NCI-H2227 (cell line): ENCODE measurements at regions not wholly inside any gene's neighbourhood (a gene's known extent, or its start where the extent isn't known, plus 50 kb on each side); places are given as distances from the start of the nearest gene placed in this dataset.

ENCODE experiments used
- DNase-seq: peaks from one replicate; lab custom pipeline; 2025; ENCODE audit not compliant: unreplicated experiment; lab: John Stamatoyannopoulos, UW

DNA sequence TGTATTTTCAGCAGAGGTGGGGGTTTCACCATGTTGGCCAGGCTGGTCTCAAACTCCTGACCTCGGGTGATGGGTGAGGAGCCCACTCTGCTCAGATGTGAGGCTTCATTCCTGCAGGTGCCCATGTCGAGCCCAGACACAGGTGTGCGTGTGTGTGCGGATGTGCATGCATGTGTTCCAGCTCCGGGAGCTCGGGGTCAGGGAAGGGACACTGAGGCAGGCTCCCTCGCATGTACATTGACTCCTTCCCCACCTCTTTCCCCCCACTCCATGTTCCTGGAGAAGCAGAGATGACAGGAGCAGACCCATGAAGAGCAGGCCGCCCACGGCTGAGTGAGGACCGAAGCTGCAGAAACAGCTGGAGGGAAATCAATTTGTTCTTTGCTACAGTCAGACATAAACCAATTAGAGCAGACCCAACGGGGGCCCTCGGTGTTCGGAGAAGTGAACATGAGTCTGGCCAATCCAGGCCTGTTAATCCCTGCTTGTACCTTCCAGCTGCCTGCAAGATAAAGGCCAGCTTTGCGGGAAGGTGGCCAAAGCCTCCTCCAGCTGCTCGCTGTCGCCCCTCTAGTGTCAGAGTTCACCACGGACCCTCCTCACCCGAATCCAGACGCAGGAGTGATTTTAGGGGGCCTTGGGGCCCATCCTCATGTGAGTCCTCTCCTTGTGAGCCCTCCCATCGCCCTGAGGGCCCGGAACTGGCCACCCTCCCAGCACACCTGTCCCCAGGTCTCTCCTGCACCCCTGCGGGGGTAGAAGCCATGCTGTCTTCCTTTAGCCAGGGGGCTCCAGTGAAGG lies 321.0 kb upstream of the RTL1 start:
- DNase-seq, result no peak

DNA sequence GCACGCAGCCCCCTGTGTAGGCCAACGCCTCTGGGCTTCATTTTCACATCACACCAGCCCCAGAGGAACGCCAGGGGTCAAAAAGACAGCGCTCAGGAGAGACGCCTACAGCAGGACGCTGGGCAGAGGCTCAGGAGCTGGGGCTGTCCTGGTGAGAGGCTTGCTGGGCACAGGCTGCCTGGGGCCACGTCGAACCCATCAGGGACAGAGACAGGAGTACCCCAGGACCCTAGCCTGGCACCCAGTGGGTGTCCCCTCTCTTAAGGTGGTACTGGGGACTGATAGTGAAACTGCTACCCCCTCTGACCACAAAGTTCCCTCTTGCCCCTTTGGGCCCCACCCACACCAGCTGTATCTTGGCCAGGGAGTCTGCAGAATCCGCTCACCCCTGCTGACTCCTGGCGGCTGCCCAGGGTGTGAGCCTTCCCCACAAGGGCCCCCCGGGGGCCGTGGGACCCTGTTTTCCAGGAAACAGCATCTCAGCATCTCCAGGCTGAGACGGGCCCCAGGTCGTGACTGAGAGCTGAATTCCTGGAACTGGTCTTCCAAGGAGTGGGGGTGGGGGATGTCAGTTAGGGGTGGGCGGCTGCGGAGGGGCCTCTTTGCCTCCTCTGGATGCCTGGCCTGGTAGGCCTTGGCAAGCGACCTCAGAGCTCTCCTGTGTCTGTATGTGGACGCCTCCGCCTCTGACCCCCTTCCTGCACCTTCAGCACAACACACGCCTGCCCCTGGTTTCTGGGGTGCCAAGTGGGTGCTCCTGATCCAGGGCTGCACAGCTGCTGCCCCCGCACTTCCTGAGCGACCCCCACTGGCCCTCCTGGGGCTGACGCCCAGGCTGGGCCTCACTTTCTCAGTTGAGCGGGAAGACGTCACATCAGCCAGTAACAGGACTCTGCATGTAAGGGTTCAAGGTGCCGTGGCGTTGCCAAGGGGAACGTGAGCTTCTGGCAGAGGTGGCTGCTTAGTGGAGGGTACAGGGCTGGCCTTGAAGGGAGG lies 321.9 kb upstream of the RTL1 start:
- no peak for DNase-seq

DNA sequence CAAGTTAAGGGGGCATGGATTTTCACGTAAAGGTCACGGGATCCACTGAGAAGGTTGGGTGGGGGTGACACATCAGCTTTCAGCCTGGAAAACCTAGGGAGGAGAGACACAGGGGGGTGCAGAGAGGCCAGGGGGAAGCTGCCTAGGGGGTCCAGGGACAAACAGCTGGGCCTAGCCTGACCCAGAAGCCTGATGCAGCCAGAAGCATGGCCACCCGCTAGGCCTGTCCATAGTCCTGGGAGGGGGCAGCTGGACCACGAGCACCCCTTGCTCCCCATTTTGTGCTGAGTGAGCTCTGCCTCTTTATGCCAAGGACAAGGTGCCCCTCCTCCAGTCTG lies 322.7 kb upstream of the RTL1 start:
- DNase-seq, result no peak

DNA sequence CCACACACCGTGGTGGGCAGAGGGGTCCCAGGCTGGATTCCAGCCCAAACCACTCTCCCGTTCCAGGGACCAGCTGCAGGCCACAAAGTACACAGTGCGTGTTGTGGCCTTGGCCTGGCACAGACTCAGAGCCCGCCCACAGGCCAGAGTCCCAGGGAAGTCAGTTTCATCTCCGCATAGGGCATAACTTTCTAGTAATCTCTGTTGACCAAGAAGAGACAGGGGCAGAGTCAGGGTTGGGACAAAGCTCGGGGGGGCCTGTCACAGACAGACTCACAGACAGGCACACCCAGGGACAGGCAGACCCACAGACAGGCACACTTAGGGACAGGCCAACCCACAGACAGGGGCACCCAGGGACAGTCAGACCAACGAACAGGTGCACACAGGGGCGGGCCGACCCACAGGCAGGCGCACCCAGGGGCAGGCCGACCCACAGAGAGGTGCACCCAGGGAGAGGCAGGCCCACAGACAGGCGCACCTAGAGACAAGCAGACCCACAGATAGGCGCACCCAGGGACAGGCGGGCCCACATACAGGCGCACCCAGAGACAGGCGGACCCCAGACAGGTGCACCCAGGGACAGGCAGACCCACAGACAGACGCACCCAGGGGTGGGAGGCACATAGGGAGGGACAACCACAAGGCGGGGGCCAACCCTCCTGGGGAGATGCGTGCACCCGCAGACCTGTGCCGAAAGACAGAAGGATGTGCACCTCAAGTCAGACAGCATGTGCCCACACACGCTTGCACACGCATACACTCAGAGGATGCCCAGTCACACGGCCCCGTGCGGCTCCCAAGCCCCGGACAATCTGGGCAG lies 323.3 kb upstream of the RTL1 start:
- no peak for DNase-seq

DNA sequence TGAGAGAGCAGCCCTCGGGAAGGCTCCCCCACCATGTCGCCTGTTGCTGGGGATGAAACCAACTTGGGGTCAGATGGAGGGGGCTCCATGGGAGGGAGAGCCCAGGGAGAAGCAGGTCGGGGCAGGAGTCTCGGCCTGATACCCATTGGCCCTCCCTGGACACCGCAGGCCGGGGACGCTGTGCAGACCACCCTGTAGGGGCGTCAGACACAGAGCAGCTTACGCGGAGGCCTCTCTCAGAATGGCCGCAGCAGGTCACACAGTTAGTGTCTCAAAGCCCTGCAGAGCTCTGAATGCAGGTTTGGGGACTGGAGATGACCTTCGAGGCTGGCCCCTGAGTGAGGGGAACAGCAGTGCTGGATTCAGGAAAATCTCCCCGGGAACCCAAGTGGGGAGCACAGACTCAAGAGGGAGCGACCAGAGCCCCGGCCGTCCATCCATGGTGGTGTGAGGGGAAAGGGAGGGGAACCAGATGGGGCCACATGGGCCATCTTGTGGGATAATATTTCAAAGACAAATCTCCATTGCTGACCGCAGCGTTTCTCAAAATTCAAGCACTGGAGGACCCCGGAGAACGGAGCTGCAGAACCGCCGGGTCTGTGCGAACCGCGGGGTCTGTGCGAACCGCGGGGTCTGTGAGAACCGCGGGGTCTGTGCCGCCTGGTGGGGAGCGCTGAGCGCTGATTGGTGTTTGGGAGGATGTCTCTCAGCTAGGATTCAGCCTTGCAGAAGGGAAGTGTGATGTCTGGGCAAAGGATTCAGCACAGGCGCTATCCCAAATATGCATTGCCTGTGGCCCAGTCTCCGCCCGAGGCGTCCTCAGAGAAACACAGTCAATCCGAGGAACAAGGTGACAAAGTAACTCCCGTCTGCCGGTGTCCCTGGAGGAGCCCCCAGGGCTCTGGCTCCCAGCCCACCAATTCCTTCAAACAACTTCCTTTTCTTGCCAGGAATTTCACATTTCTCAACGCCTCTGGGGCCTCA lies 324.4 kb upstream of the RTL1 start:
- DNase-seq, result no peak

DNA sequence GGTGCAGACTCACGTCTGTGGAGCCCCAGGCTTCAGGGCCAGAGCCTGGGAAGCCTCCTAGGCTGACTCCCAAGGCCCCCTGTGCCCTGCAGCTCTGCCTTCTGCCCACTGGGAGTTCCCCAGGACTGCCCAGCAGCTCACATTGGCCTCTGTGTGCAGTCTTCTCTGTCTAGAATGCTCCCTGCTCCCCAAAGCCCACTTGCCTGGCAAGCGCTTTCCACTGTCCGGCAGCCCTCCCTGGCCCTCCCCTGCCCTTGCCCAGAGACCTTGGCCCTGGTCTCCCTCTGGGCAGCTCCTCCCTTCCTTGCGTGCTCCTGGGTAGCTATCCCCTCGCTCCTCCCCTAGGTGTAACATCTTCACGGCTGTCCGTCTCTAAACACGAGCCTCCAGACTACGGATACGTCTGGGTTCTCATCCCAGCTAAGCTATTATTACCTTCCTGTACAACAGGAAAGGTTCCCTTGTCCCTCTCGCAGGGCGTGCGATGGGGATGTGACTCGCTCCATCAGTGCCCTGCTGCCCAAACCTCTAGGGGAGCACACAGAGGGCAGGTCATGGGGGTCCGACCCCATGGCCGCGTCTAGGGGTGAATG lies 325.5 kb upstream of the RTL1 start:
- peak; percentile 12 for DNase-seq

DNA sequence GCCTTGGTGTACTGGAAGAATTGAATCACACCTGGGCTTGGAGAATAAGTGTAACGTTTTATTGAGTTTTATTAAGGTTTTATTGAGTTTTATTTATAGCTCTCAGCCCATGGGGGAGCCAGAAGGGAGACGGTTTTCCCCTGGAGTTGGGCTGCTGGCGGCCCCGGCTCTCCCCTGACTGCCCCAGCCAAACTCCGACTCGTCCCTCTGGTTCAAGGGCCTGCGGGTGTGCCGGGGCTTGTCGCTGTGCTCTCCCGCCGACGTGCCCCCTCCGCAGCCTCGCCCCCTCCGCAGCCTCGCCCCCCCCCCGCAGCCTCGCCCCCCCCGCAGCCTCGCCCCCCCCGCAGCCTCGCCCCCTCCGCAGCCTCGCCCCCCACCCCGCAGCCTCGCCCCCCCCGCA lies 326.1 kb upstream of the RTL1 start:
- DNase-seq, result no peak

DNA sequence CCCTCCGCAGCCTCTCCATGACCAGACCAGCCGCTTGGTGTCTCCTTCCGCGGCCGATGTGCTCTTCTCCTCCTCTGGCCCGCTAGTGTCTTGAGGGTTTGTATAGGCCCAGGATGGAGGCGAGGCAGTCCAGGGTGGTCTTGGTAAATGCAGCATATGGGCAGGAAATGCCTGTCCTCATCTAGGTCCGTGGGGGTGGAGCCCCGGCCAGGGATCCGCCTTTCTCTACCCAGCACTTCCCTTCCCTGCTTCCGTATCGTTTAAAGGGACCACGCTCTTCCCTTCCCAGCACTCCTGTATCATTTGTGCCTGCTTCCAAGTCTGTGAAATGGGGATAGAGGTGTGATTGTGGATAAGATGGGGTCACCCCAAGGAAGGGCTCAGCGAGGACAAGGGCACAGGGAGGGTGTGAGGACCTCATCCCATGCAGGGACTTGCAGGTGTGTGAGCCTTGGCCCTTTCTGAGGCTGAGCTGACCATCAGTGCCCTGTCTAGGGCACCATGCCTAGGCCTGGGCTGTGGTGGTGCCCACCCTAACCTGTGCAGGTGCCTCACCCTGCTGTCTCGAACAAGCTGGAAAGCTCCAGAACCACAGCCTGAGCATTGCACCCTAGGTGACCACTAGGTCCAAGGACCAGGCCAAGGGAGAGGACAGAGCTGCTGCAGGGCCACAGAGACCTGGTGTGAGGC lies 326.8 kb upstream of the RTL1 start:
- DNase-seq, result peak; percentile 76

DNA sequence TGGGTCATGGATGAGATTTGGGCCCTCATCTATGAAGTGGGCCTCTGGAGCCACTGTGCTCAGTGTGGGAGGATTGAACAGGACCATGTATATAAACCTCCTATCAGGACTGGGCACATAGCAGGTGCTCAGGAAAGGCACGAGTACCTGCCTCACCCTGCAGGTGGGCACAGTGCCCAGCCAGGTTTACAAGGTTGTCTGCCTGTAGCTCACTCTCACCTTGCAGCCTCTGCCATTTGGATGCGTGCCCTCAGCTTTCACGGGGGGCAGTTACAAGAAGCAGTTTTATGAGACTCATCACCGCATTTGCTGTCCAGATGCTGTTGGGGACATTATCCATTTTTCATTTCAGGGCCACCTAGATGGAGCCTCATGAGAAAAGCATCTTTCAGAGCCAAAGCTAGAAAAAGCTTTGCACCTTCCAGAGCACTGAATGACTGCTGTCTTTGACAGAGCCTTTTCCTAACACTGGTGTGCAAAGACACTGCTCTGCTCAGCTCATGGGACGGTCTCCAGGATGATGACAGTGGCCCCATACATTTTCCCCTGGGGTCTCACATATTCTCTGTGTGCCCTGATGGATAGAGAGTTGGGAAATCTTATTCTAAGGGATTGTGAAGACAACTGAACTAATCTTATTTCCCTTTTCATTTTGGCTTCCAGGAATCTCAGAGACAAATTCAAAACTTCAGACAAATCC lies 327.5 kb upstream of the RTL1 start:
- no peak for DNase-seq

DNA sequence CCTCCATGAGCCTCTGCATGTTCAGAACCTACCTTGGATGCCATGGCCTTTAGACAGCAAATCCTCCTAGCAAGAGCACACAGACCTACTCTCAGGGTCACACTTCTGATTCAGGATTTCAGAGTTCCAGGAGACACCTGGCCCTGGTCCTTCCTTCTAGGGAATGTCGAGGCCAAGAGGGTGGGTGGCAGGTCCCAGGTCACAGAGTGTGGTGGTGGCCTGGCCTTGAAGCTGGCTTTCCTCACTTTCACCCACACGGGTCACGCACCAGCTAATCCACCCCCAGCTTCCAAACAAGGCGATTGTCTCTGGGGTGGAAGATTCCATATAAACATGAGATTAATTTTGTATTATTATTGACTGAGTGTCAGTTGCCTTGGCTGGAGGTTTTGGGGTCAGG lies 328.3 kb upstream of the RTL1 start:
- DNase-seq, result no peak

DNA sequence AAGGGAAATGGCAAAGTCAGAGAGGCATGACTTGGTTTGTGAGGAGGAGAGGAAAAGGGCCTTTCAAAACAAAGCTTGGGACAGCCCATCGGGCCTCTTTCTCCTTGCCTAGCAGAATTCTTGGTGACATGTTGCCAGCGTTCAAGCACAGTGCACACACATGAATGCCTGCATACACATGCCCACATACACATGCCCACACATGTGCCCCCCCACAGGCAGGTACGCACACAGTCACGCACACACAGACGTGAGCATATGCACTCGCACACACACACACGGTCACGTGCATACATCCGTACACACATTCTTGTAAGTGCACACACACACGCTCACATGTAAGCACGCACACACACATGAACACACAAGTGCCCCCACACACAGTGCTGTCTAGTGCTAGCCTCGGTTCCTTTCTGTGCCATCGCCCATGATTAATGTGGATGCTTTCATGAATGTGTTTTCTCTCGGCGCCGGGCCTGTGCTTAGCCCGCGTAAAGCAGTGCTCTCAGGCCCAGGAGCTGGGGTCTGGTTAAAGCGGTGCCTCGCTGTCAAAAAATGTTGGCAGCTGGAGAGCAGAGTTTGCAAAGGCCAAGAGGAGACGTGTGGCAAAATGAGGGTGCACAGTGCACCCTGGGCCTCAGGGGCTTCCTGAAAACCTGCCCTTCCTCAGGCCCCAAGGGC lies 328.8 kb upstream of the DIO3 start:
- DNase-seq, result no peak

DNA sequence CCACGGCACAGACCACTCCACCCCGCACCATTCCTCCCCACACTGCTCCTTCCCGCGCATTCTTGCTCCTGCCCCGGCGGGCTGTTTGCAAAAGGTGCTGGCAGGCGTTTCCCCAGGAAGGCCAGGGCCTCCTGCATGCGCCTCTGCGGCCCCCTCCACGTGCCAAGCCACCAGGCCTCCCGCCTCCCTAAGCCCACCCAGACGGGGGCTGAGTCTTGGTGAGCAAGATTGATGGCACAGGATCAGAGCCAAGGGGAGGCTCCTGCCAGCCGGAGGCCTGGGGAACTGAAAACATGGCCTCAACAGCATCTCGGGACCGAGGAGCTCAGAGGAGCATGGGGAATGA lies 328.3 kb upstream of the DIO3 start:
- DNase-seq, result no peak

DNA sequence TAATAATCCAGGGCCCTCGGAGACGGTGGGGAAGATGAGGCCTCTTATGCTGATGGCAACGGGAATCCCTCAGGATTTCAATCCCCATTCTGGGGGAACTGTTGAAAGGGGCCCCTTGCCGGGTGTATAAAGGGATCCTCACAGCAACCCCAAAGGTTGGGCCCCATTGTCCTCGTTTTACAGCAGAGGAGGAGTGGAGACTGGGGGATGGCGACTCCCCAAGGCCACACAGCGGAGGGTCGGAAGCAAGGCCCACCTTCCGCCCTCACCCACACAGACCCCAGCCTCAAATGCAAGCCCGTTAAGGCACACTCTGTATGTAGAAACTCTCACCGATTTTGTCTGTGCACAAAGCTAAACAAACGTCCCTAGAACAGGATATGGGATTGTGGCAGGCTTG lies 327.9 kb upstream of the DIO3 start:
- no peak for DNase-seq

DNA sequence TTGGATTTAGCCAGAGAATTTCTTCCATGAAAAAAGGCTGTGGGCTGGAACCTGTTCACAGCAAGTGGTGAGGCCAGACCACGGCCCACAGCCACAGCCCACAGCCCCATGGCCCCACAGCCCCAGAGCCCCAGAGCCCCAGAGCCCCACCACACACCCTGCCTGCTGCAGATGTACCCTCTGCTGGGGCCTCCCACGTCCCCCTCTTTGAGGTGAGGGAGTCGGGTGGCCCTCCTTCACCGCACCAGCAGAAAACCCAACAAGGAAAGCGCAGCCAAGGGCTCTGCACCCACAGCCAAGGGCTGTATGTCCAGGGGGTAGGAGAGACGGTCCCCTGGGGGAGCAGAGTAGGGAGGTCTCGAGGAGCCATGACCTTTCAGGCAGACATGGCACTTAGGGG lies 327.5 kb upstream of the DIO3 start:
- no peak for DNase-seq

DNA sequence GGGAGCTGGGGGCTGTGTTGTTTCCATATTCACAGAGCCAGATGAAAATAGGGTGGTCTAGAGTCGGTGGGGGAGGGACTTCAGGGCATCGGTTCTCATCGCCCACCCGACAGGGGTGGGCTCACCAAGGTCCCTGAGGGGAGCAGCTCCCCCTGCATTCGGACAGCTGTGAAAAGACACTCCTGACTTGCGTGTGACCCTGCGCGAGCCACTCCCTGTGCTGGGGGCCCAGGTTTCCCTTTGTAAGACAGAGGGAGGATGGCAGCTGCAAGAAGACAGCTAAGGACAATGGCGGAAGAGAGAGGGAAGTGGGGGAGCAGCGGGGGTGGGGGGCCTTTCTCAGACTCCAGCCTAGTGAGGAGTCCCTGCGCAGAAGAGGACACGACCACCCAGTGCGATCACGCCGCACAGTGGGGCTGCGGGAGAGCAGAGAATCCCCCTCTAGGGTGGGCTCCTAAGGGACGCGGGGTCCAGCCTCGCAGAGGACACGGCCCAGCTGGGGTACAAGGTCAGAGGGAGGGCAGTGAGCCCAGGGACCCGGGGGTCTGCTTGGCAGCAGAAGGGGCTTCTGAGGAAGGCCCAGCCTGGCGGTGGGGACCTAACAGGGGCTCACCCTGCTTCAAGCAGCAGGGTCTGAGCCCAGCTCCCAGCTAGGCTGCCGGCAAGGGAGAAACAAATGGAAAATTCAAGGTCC lies 326.9 kb upstream of the DIO3 start:
- DNase-seq, result no peak

DNA sequence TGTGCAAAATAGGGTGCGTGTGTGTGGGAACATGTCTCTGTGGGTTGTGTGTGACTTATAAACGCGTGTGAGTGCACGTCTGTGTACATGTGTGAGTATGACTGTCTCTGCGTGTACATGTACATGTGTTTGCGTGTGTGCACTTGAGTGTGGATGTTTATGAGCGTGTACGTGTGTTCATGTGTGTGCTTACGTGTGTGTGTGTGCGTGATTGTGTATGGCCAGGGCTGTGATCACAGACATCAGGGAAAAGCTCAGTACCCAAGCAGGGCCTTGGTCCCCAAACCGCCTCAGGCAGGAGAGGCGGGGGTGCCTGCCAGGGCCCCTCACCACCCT lies 326.3 kb upstream of the DIO3 start:
- DNase-seq, result no peak

DNA sequence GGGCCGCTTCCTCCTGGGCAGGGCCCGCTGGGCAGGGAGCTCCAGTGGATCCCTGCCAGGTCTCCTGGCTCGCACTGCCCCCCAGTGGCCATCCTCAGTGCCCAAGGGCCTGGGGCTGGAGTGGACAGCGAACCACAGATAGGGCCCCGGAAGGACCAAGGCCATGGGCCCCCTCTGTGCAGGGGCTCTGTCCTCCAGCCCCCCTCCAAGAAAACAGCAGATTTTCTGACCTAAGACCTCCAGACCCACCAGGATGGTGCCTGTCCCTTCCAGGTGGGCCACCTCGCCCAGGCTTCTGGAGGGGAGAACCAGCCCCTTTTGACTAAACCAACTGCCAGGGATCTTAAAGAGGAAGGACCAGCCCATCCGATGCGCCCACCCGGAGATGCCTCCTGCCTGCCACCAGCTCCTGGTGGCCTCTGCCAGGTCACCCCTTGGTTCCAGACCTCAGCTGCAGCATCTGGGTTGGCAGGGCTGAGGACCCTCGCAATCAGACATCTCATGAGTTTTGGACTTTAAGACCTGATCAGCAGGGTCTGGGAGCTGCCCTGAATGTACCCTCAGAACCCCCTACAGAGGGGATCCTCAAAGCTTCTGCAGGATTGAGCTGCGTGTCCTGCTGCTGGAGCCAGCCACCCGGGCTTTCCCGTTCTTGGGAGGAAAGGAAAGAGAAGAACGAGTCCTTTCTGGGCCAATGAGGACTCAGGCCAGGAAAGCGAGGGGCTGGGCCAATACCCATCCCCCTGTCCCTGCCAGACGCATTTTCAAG lies 325.8 kb upstream of the DIO3 start:
- peak; percentile 39 for DNase-seq
